Vagina (tissue), 2 donors: ENCODE measurements at regions not wholly inside any gene's neighbourhood (a gene's known extent, or its start where the extent isn't known, plus 50 kb on each side); places are given as distances from the start of the nearest gene placed in this dataset.

Source experiments
- CTCF ChIP-seq, 3 experiments: fragments of 450-650 bp in 2 of 3; fragments of 200-600 bp in 1 of 3; sonication (generic) in 1 of 3; IDR thresholded peaks; one replicate each; pipeline ENCODE4 v1.5.1; 2017 to 2019; ENCODE audit warnings: antibody characterized with exemption in 3 of 3, mild to moderate bottlenecking in 2 of 3, moderate library complexity in 2 of 3
- POLR2A ChIP-seq, 2 donors: fragments of 450-650 bp; IDR thresholded peaks; one replicate each; pipeline ENCODE4 v1.6.1; 2017; ENCODE audit warnings: antibody characterized with exemption in 2 of 2, mild to moderate bottlenecking in 2 of 2, moderate library complexity in 2 of 2

GRCh38 chr12:58211211-58211610 lies 269.8 kb downstream of the ATP23 start:
- no peak for TF ChIP-seq CTCF (IDR thresholded peaks at IDR 0.05)
- TF ChIP-seq POLR2A (IDR thresholded peaks at IDR 0.05) = no peak
